Liver (tissue), 8 donors: ENCODE measurements at regions not wholly inside any gene's neighbourhood (a gene's known extent, or its start where the extent isn't known, plus 50 kb on each side); places are given as distances from the start of the nearest gene placed in this dataset.

Source experiments
- DNase-seq: peaks from one replicate; pipeline ENCODE4 v3.0.0-alpha.2; 2017; ENCODE audit warnings: low spot score
- H3K27ac ChIP-seq, 2 donors: one replicate each; pipeline ENCODE4 v1.7.0; 2013; ENCODE audit warnings: inconsistent platforms in 2 of 2, low read length in 2 of 2, control low read depth in 1 of 2, low read depth in 1 of 2, mild to moderate bottlenecking in 1 of 2
- H3K27me3 ChIP-seq, 4 donors: one replicate each; pipeline versions ENCODE4 v1.6.1 to v1.7.0; 2013; ENCODE audit warnings: low read length in 3 of 4, inconsistent platforms in 1 of 4, mild to moderate bottlenecking in 1 of 4, moderate library complexity in 1 of 4; ENCODE audit not compliant: control insufficient read depth in 4 of 4, insufficient read depth in 4 of 4
- H3K36me3 ChIP-seq, 4 donors: one replicate each; pipeline versions ENCODE4 v1.6.1 to v1.7.0; 2013; ENCODE audit warnings: low read length in 3 of 4, mild to moderate bottlenecking in 3 of 4, low read depth in 1 of 4, moderate library complexity in 1 of 4; ENCODE audit not compliant: control insufficient read depth in 4 of 4, insufficient read depth in 3 of 4
- H3K4me1 ChIP-seq, 4 donors: one replicate each; pipeline versions ENCODE4 v1.6.1 to v1.7.0; 2013; ENCODE audit warnings: low read length in 3 of 4, mild to moderate bottlenecking in 3 of 4, moderate library complexity in 1 of 4; ENCODE audit not compliant: control insufficient read depth in 4 of 4, insufficient read depth in 4 of 4
- H3K4me3 ChIP-seq, 3 donors: one replicate each; pipeline versions ENCODE4 v1.6.1 to v1.7.0; 2013; ENCODE audit warnings: low read length in 3 of 3, control low read depth in 1 of 3, low read depth in 1 of 3, mild to moderate bottlenecking in 1 of 3
- H3K9ac ChIP-seq, 2 donors: one replicate each; pipeline ENCODE4 v1.7.0; 2013; ENCODE audit warnings: low read length in 2 of 2, mild to moderate bottlenecking in 2 of 2, moderate library complexity in 2 of 2, control low read depth in 1 of 2, low read depth in 1 of 2
- H3K9me3 ChIP-seq, 4 donors: one replicate each; pipeline versions ENCODE4 v1.6.1 to v1.7.0; 2013; ENCODE audit warnings: low read length in 3 of 4; ENCODE audit not compliant: control insufficient read depth in 4 of 4
- EGR1 ChIP-seq, 2 donors: IDR thresholded peaks; 2 replicates each; pipeline ENCODE4 v1.6.1; 2016 to 2018; ENCODE audit warnings: antibody characterized with exemption in 2 of 2, low read depth in 2 of 2
- FOXA2 ChIP-seq: IDR thresholded peaks from 2 replicates; pipeline ENCODE4 v1.6.1; 2016; ENCODE audit warnings: antibody characterized with exemption
- GABPA ChIP-seq, 2 donors: IDR thresholded peaks in 1 of 2; conservative IDR thresholded peaks in 1 of 2; 2 replicates each; pipeline ENCODE4 v1.6.1; 2016; ENCODE audit warnings: antibody characterized with exemption in 2 of 2, mild to moderate bottlenecking in 1 of 2, moderate library complexity in 1 of 2
- HNF4A ChIP-seq, 2 donors: conservative IDR thresholded peaks; 2 replicates each; pipeline ENCODE4 v1.6.1; 2016; ENCODE audit warnings: antibody characterized with exemption in 2 of 2, mild to moderate bottlenecking in 2 of 2
- HNF4G ChIP-seq: IDR thresholded peaks from 2 replicates; pipeline ENCODE4 v1.6.1; 2016; ENCODE audit warnings: antibody characterized with exemption
- JUND ChIP-seq, 2 donors: IDR thresholded peaks; 2 replicates each; pipeline ENCODE4 v1.6.1; 2016; ENCODE audit warnings: antibody characterized with exemption in 2 of 2
- RAD21 ChIP-seq, 2 donors: IDR thresholded peaks; 2 replicates each; pipeline ENCODE4 v1.6.1; 2016; ENCODE audit warnings: antibody characterized with exemption in 2 of 2, mild to moderate bottlenecking in 2 of 2
- RXRA ChIP-seq, 2 donors: IDR thresholded peaks; 2 replicates each; pipeline ENCODE4 v1.6.1; 2017 to 2018; ENCODE audit warnings: antibody characterized with exemption in 2 of 2, mild to moderate bottlenecking in 1 of 2
- SP1 ChIP-seq: IDR thresholded peaks from 2 replicates; pipeline ENCODE4 v1.6.1; 2018; ENCODE audit warnings: antibody characterized with exemption, mild to moderate bottlenecking
- TAF1 ChIP-seq: conservative IDR thresholded peaks from 2 replicates; pipeline ENCODE4 v1.6.1; 2016; ENCODE audit warnings: antibody characterized with exemption, mild to moderate bottlenecking
- YY1 ChIP-seq: IDR thresholded peaks from 2 replicates; pipeline ENCODE4 v1.6.1; 2016; ENCODE audit warnings: antibody characterized with exemption, mild to moderate bottlenecking
- WGBS: extraction: QIAGEN DNeasy Blood & Tissue Kit; methylation state at CpG from one replicate; pipeline ENCODE4 v1.1.7; 2013; 5-methylcytosine and 5-hydroxymethylcytosine counted together
- TF ChIP-seq, protein P1 (sequence below): IDR thresholded peaks from 2 replicates; pipeline ENCODE4 v1.6.1; 2016; ENCODE audit warnings: antibody characterized with exemption, mild to moderate bottlenecking
- TF ChIP-seq, protein P2 (sequence below): fragments of 150-350 bp; IDR thresholded peaks from 2 replicates; pipeline ENCODE4 v1.5.1; 2017; ENCODE audit warnings: improper control_type of control experiment, low read depth, low read length; ENCODE audit not compliant: missing input control
- TF ChIP-seq, protein P3 (sequence below): IDR thresholded peaks from 2 replicates; pipeline ENCODE4 v1.6.1; 2016; ENCODE audit warnings: antibody characterized with exemption
- TF ChIP-seq, protein P4 (sequence below): IDR thresholded peaks from 2 replicates; pipeline ENCODE4 v1.6.1; 2016; ENCODE audit warnings: antibody characterized with exemption
- donor health status: healthy.
- donor health status: healthy.
- donor health status: healthy.
- donor health status: healthy.
- donor health status: healthy.

DNA sequence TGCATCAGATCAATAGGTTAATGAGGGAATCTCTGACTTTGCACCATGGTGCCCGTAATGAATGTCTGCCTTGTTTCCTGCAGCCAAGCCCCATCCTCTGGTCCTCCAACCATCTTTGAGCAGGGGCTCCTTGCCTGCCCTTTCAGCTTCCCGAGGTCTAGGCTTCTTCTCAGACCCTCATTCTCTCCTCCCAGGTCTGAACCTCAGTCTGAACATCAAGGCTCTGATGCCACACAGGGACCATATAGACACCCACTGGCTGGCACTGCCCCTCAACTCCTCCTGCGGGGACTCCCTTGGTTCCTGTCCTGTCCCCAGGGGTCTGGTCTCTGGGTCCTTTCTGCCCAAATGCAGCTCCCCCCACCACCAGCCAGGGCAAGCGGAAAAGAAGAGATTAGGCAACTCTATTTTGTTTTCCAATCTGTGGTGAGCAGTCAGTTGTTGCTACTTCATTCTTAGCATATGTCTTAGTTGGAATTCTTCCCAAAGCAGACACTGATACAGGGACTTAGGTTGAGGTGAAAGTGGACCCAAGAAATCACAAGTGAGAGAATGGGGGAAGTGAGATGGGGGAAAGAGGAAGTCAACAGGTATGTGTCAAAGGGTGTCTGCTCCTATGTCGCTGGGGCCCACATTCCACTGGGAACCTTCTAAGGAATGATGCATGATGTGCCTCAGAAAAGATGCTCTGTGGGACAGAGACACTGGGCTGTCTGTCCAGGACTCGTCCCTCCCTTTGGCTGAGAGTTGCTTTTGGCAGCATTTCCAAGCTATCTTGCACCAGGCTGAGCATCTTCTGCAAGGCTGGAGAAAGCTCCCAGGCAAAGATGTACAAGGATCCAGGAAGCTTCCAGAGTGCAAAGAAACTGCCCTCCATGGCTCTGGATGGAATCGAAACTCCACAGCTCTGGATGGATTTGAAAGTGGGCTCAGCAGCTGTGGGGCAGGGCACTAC lies 1096.5 kb upstream of the TMEM132C start:
- TF ChIP-seq, protein P1, sequence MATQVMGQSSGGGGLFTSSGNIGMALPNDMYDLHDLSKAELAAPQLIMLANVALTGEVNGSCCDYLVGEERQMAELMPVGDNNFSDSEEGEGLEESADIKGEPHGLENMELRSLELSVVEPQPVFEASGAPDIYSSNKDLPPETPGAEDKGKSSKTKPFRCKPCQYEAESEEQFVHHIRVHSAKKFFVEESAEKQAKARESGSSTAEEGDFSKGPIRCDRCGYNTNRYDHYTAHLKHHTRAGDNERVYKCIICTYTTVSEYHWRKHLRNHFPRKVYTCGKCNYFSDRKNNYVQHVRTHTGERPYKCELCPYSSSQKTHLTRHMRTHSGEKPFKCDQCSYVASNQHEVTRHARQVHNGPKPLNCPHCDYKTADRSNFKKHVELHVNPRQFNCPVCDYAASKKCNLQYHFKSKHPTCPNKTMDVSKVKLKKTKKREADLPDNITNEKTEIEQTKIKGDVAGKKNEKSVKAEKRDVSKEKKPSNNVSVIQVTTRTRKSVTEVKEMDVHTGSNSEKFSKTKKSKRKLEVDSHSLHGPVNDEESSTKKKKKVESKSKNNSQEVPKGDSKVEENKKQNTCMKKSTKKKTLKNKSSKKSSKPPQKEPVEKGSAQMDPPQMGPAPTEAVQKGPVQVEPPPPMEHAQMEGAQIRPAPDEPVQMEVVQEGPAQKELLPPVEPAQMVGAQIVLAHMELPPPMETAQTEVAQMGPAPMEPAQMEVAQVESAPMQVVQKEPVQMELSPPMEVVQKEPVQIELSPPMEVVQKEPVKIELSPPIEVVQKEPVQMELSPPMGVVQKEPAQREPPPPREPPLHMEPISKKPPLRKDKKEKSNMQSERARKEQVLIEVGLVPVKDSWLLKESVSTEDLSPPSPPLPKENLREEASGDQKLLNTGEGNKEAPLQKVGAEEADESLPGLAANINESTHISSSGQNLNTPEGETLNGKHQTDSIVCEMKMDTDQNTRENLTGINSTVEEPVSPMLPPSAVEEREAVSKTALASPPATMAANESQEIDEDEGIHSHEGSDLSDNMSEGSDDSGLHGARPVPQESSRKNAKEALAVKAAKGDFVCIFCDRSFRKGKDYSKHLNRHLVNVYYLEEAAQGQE, result no peak
- TF ChIP-seq, protein P2, sequence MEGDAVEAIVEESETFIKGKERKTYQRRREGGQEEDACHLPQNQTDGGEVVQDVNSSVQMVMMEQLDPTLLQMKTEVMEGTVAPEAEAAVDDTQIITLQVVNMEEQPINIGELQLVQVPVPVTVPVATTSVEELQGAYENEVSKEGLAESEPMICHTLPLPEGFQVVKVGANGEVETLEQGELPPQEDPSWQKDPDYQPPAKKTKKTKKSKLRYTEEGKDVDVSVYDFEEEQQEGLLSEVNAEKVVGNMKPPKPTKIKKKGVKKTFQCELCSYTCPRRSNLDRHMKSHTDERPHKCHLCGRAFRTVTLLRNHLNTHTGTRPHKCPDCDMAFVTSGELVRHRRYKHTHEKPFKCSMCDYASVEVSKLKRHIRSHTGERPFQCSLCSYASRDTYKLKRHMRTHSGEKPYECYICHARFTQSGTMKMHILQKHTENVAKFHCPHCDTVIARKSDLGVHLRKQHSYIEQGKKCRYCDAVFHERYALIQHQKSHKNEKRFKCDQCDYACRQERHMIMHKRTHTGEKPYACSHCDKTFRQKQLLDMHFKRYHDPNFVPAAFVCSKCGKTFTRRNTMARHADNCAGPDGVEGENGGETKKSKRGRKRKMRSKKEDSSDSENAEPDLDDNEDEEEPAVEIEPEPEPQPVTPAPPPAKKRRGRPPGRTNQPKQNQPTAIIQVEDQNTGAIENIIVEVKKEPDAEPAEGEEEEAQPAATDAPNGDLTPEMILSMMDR, result no peak
- no peak for TF ChIP-seq YY1
- no peak for TF ChIP-seq EGR1 (IDR thresholded peaks at IDR 0.05; ENCODE audit: low read depth in 2 of 2)
- TF ChIP-seq HNF4A (conservative IDR thresholded peaks at IDR 0.05), result no peak
- TF ChIP-seq HNF4G, result no peak
- no peak for TF ChIP-seq RAD21 (IDR thresholded peaks at IDR 0.05)
- no peak for TF ChIP-seq TAF1
- TF ChIP-seq, protein P3, sequence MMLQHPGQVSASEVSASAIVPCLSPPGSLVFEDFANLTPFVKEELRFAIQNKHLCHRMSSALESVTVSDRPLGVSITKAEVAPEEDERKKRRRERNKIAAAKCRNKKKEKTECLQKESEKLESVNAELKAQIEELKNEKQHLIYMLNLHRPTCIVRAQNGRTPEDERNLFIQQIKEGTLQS, result no peak
- no peak for TF ChIP-seq SP1
- TF ChIP-seq RXRA (IDR thresholded peaks at IDR 0.05), result no peak
- no peak for TF ChIP-seq GABPA (IDR thresholded peaks at IDR 0.05 in 1 of 2, conservative IDR thresholded peaks at IDR 0.05 in 1 of 2)
- TF ChIP-seq JUND (IDR thresholded peaks at IDR 0.05), result no peak
- TF ChIP-seq, protein P4, sequence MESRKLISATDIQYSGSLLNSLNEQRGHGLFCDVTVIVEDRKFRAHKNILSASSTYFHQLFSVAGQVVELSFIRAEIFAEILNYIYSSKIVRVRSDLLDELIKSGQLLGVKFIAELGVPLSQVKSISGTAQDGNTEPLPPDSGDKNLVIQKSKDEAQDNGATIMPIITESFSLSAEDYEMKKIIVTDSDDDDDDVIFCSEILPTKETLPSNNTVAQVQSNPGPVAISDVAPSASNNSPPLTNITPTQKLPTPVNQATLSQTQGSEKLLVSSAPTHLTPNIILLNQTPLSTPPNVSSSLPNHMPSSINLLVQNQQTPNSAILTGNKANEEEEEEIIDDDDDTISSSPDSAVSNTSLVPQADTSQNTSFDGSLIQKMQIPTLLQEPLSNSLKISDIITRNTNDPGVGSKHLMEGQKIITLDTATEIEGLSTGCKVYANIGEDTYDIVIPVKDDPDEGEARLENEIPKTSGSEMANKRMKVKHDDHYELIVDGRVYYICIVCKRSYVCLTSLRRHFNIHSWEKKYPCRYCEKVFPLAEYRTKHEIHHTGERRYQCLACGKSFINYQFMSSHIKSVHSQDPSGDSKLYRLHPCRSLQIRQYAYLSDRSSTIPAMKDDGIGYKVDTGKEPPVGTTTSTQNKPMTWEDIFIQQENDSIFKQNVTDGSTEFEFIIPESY, result no peak
- TF ChIP-seq FOXA2, result no peak
- H3K9me3 ChIP-seq, result no peaks in the 10 kb centered on the region
- WGBS, result 60% methylated on average over 7 of the region's 7 CpGs
- no peaks in the 10 kb centered on the region for H3K27me3 ChIP-seq
- H3K27ac ChIP-seq, result no peak overlapping the region
- no peaks in the 10 kb centered on the region for H3K36me3 ChIP-seq
- H3K9ac ChIP-seq, result no peak overlapping the region
- H3K4me1 ChIP-seq, result no peaks in the 10 kb centered on the region
- H3K4me3 ChIP-seq, result no peak overlapping the region
- no peak for DNase-seq
